OCI-LY1 (cell line): ENCODE measurements at regions not wholly inside any gene's neighbourhood (a gene's known extent, or its start where the extent isn't known, plus 50 kb on each side); places are given as distances from the start of the nearest gene placed in this dataset.

ENCODE experiments used
- CTCF ChIP-seq: fragments of 200-600 bp; sonication (generic), shearing (Covaris generic); IDR thresholded peaks from 2 replicates; pipeline ENCODE4 v1.5.1; 2017; ENCODE audit warnings: mild to moderate bottlenecking, antibody characterized with exemption, low read length, moderate library complexity, mixed read lengths
- EZH2 ChIP-seq: fragments of 200-600 bp; sonication (generic), shearing (Covaris generic); IDR thresholded peaks from 2 replicates; pipeline ENCODE4 v1.8.0; 2017; ENCODE audit warnings: borderline replicate concordance, mixed run types, mild to moderate bottlenecking, antibody characterized with exemption, low read length, moderate library complexity, mixed read lengths

GRCh38 chr2:186108470-186108869 lies 369.9 kb downstream of the FSIP2 start:
- TF ChIP-seq CTCF, result no peak
- TF ChIP-seq EZH2, result no peak
